ES-I3 (cell line): ENCODE measurements at regions not wholly inside any gene's neighbourhood (a gene's known extent, or its start where the extent isn't known, plus 50 kb on each side); places are given as distances from the start of the nearest gene placed in this dataset.

Experiments
- H3K36me3 ChIP-seq: 2 replicates; pipeline ENCODE4 v1.6.1; 2013; ENCODE audit warnings: mild to moderate bottlenecking, low read length, control low read depth, moderate library complexity; ENCODE audit not compliant: insufficient read depth
- H3K4me1 ChIP-seq: 2 replicates; pipeline ENCODE4 v1.6.1; 2013; ENCODE audit warnings: mild to moderate bottlenecking, control low read depth, low read length; ENCODE audit not compliant: insufficient read depth
- H3K9ac ChIP-seq: 2 replicates; pipeline ENCODE4 v1.6.1; 2013; ENCODE audit warnings: low read depth, mild to moderate bottlenecking, low read length, moderate library complexity
- H3K9me3 ChIP-seq: 2 replicates; pipeline ENCODE4 v1.6.1; 2013; ENCODE audit warnings: mild to moderate bottlenecking, low read length, moderate library complexity; ENCODE audit not compliant: control insufficient read depth, insufficient read depth

DNA sequence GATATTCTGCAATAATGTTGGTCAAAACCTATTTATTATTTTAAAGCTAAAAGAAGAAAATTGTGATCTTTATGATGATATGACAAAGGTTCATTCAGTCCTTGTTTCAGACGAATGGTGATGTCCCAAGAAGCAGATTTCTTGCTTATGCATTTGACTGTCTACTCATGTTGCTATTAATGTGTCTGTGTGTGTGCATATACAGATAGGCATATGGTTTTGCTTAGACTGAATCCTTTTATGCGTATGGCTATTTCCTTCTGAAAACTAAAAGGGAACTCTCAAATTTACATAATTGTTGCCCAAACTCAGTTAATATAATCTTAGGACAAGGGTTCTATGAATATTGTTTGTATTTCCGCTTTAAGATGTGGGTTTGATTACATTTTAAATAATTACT lies 632.3 kb upstream of the SETBP1 start:
- Histone ChIP-seq H3K4me1 (peaks cover 8% of the 10 kb centered on the region; the same call in 1 of the 2 replicates), H3K9me3 (no peaks in the 10 kb centered on the region), H3K9ac (no peak overlapping the region), H3K36me3 (no peaks in the 10 kb centered on the region)

DNA sequence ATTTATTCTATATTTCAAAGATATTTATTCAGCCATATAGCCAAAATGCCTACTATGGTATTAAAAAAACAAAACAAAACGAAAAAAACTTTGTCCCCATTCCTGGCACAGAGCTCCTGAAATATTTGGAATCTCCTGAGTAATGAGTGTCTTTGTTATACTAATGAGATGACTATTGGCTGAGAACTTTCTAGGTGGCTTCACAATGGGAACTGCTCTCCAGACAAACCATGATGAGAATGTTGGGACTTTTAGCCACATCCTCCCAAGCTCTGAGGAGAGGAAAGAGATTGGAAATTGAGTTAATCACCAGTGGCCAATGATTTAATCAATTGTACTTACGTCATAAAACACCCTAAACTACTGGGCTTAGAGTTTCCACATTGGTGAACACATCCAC lies 631.8 kb upstream of the SETBP1 start:
- H3K36me3 ChIP-seq: no peaks in the 10 kb centered on the region
- H3K4me1 ChIP-seq: peaks cover 8% of the 10 kb centered on the region; the same call in 1 of the 2 replicates
- no peak overlapping the region for H3K9ac ChIP-seq
- H3K9me3 ChIP-seq: no peaks in the 10 kb centered on the region

DNA sequence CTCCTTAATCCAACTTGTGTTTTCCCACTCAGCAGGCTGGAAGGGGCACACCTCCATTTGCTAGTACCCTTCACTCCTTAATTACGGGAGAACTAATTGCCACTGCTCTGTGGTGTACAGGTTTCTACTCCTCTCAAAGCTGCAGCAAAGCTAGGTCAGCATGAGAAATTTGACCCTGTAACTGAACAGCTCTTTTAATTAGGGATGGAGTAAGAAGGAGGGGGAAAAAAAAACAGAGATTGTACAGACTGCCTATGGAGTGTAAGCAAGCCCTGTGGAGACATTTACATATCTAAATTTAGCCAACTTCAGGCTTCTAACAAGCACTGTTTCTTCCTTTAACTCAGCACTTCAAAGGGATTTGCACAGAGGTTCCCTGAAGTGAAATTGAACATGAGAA lies 629.7 kb upstream of the SETBP1 start:
- Histone ChIP-seq H3K9ac (no peak overlapping the region), H3K4me1 (peaks cover 8% of the 10 kb centered on the region; the same call in 1 of the 2 replicates), H3K36me3 (no peaks in the 10 kb centered on the region), H3K9me3 (no peaks in the 10 kb centered on the region)

- Histone ChIP-seq H3K4me1 (peaks cover 8% of the 10 kb centered on the region; the same call in 1 of the 2 replicates), H3K9ac (no peak overlapping the region), H3K9me3 (peaks cover 3% of the 10 kb centered on the region; the same call in 1 of the 2 replicates), H3K36me3 (no peaks in the 10 kb centered on the region)
Measured at GRCh38 chr18:44054514-44054913, 626.2 kb upstream of the SETBP1 start.

GRCh38 chr18:44060197-44060596 lies 620.5 kb upstream of the SETBP1 start:
- H3K36me3 ChIP-seq: no peaks in the 10 kb centered on the region
- no peaks in the 10 kb centered on the region for H3K4me1 ChIP-seq
- H3K9ac ChIP-seq: no peak overlapping the region
- peaks cover 3% of the 10 kb centered on the region; the same call in 1 of the 2 replicates for H3K9me3 ChIP-seq

DNA sequence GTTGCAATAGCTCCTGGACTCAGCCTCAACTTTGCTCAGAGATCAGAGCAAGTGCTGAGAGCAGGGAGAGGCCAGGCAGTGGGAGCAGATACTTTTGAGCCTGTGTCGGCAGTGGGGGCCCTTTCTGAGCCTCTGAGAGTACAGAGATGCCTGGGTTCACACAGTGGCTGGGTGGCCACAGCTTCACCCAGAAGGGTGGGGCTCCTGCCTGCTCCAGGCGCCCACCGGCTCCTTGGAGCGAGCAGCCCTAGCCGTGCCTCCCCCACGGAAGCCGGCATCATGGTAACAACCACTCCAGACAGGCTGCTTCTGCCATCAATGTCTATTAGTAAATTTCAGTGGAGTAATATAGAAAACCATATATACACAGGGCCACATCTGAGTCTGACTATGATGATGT lies 619.2 kb upstream of the SETBP1 start:
- no peak overlapping the region for H3K9ac ChIP-seq
- no peaks in the 10 kb centered on the region for H3K36me3 ChIP-seq
- no peaks in the 10 kb centered on the region for H3K4me1 ChIP-seq
- peaks cover 3% of the 10 kb centered on the region; the same call in 1 of the 2 replicates for H3K9me3 ChIP-seq

- no peaks in the 10 kb centered on the region for H3K9me3 ChIP-seq
- no peak overlapping the region for H3K9ac ChIP-seq
- H3K36me3 ChIP-seq: no peaks in the 10 kb centered on the region
- H3K4me1 ChIP-seq: no peaks in the 10 kb centered on the region
Measured at GRCh38 chr18:44062345-44062744, 618.3 kb upstream of the SETBP1 start.

- no peak overlapping the region for H3K9ac ChIP-seq
- H3K4me1 ChIP-seq: no peaks in the 10 kb centered on the region
- H3K9me3 ChIP-seq: no peaks in the 10 kb centered on the region
- no peaks in the 10 kb centered on the region for H3K36me3 ChIP-seq
Measured at GRCh38 chr18:44065206-44065605, 615.5 kb upstream of the SETBP1 start.

DNA sequence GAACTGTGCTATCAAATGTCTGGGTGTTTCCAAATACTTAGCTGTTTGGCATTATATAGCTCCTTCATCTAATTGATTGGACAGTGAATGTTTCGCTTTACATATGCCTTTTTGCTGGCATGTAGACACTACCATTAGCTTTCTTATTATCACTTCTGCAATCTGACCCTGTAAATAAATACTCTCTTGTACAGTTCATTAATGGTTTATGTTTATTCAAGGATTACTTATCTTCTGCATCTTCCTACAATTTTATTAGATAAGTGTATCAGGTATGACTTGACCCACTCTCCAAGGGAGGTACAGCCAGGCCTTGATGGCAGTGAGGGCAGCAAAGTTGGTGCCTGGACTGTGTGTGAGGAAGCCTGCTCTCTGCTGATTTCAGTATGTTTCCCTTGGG lies 614.1 kb upstream of the SETBP1 start:
- H3K4me1 ChIP-seq: no peaks in the 10 kb centered on the region
- H3K36me3 ChIP-seq: no peaks in the 10 kb centered on the region
- no peak overlapping the region for H3K9ac ChIP-seq
- no peaks in the 10 kb centered on the region for H3K9me3 ChIP-seq

DNA sequence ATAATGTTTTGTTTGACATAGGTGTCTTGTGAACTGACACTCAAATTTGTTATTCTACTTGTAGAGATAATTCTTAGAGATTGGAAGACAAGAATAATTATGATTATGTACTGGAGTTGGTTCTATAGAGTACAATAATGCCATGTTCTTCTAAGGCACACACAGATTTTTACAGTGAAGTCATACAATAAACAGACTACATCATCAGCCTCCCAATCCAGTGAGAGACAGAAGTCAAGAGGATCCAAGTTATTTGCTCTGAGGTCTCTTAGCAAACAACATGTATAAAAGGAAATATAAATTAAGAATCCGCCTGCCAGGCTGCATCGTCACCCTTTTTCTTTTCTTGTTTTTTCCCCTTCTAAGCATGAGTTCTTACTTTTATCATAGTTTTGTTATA lies 613.5 kb upstream of the SETBP1 start:
- Histone ChIP-seq H3K9ac (no peak overlapping the region), H3K4me1 (no peaks in the 10 kb centered on the region), H3K36me3 (no peaks in the 10 kb centered on the region), H3K9me3 (no peaks in the 10 kb centered on the region)

DNA sequence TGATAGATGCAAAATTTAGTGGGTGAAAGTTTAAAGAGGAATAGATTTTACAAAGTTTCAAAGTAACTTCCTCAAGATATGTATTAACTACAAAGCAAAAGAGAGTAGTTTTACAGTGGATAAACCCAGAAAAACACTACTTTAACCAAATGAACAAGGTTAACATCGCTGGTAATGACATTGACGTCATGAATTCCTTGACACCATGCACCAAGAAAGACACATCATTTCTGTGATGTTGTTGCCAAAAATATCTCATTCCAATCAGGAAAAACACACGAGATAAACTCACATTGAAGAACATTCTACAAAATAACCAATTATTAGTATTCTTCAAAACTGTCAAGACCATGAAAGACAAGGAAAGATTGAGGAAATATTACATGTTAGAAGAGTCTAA lies 605.6 kb upstream of the SETBP1 start:
- Histone ChIP-seq H3K36me3 (no peaks in the 10 kb centered on the region), H3K4me1 (no peaks in the 10 kb centered on the region), H3K9ac (no peak overlapping the region), H3K9me3 (no peaks in the 10 kb centered on the region)

GRCh38 chr18:44079606-44080005 lies 601.1 kb upstream of the SETBP1 start:
- no peaks in the 10 kb centered on the region for H3K9me3 ChIP-seq
- no peaks in the 10 kb centered on the region for H3K36me3 ChIP-seq
- H3K9ac ChIP-seq: no peak overlapping the region
- no peaks in the 10 kb centered on the region for H3K4me1 ChIP-seq

DNA sequence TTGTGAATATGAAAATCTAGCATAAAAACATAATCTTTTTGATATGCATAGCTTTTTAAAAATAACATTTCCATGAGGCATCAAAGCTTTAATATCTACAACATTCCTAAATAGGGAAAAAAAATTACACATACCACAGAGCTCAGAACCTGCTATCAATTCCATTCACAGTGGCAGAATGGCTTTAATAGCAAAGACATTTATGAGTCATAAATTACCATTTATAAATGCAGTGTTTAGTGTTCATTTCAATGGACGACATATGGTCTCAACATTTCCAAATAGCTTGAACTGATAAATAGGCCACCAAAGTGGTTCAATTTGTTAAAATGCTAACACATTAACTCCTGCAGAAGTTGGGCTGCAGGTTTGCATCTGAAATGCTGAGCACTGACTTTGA lies 600.6 kb upstream of the SETBP1 start:
- Histone ChIP-seq H3K9me3 (no peaks in the 10 kb centered on the region), H3K4me1 (no peaks in the 10 kb centered on the region), H3K9ac (no peak overlapping the region), H3K36me3 (no peaks in the 10 kb centered on the region)

DNA sequence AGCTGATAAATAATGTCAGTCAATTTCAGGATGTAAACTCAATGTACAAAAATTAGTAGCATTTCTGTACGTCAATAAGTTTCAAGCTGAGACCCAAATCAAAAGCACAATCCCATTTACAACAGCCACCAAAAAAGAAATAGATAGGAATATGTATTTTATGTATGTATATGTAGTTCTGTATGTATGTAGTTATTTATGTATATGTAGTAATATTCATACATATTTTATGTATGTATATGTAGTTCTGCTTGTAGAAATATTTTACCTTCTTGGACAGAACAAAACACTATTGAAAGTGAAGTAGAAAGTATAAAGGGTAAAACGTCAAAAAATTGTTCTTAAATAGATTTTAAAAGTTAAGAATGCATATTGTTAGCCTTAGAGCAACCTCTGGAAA lies 591.0 kb upstream of the SETBP1 start:
- Histone ChIP-seq H3K9me3 (no peaks in the 10 kb centered on the region), H3K4me1 (peaks cover 7% of the 10 kb centered on the region; the same call in 1 of the 2 replicates), H3K9ac (no peak overlapping the region), H3K36me3 (no peaks in the 10 kb centered on the region)

DNA sequence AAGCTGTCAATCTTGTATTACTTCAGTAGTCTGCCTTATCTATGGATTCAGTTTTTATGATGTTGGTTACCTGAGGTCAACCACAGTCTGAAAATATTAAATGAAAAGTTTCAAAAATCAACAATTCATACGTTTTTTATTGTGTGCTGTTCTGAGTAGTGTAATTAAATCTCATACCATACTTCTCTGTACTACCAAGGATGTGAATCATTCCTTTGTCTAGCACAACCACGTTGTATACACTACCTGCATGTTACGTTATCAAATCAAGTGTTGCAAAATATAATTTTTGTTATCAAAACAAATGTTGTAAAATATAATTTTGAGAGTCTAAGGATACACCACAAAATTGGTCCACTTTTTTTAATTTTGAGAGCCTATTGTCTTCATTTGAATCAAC lies 590.2 kb upstream of the SETBP1 start:
- Histone ChIP-seq H3K4me1 (peaks cover 7% of the 10 kb centered on the region; the same call in 1 of the 2 replicates), H3K9me3 (no peaks in the 10 kb centered on the region), H3K9ac (no peak overlapping the region), H3K36me3 (no peaks in the 10 kb centered on the region)

DNA sequence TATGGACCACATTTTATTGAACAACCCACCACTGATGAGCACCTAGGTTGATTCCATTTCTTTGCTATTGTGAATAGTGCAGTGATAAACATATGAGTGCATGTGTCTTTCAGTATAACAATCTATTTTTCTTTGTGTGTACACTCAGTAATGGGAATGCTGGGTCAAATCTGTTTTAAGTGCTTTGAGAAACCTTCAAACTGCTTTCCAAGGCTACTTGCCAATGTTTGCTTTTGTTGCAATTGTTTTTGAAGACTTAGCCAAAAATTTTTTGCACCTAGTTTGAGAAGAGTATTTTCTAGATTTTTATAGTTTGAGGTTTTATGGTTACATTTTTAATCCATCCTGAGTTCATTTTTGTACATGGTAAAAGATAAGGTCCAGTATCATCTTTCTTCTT lies 587.4 kb upstream of the SETBP1 start:
- H3K4me1 ChIP-seq: peaks cover 4% of the 10 kb centered on the region; the same call in 1 of the 2 replicates
- H3K36me3 ChIP-seq: no peaks in the 10 kb centered on the region
- H3K9ac ChIP-seq: no peak overlapping the region
- no peaks in the 10 kb centered on the region for H3K9me3 ChIP-seq
